MM.1S (cell line): ENCODE measurements at regions not wholly inside any gene's neighbourhood (a gene's known extent, or its start where the extent isn't known, plus 50 kb on each side); places are given as distances from the start of the nearest gene placed in this dataset.
A peak's percentile ranks its signal among the peaks of the same experiment; 100 is the strongest.

Source experiments
- DNase-seq: peaks from one replicate; pipeline ENCODE4 v3.0.0-alpha.2; 2015
- H2AFZ ChIP-seq: fragments of 300-600 bp; sonication (generic); 2 replicates; pipeline ENCODE4 v1.6.0; 2016; ENCODE audit warnings: antibody characterized with exemption, low read length
- H3F3A ChIP-seq: fragments of 300-600 bp; sonication (generic); 2 replicates; pipeline ENCODE4 v1.6.1; 2016; ENCODE audit warnings: mild to moderate bottlenecking, antibody characterized with exemption, low read length, moderate library complexity, mixed read lengths; ENCODE audit not compliant: insufficient read depth
- H3K27ac ChIP-seq: fragments of 300-600 bp; sonication (generic); 2 replicates; pipeline ENCODE4 v1.5.1; 2016; ENCODE audit warnings: mild to moderate bottlenecking, low read length
- H3K27me3 ChIP-seq: fragments of 300-600 bp; sonication (generic); replicated peaks from 2 replicates; pipeline ENCODE4 v1.6.0; 2016; ENCODE audit warnings: low read length; ENCODE audit not compliant: insufficient read depth
- H3K36me3 ChIP-seq: fragments of 300-600 bp; sonication (generic); replicated peaks from 2 replicates; pipeline ENCODE4 v1.6.1; 2016; ENCODE audit warnings: mild to moderate bottlenecking, low read length, mixed read lengths; ENCODE audit not compliant: insufficient read depth
- H3K4me1 ChIP-seq: fragments of 300-600 bp; sonication (generic); 2 replicates; pipeline ENCODE4 v1.6.1; 2016; ENCODE audit warnings: low read length, mixed read lengths
- H3K4me2 ChIP-seq: fragments of 300-600 bp; sonication (generic); 2 replicates; pipeline ENCODE4 v1.6.0; 2016; ENCODE audit warnings: low read depth, low read length
- H3K4me3 ChIP-seq: fragments of 300-600 bp; sonication (generic); 2 replicates; pipeline ENCODE4 v1.5.1; 2016; ENCODE audit warnings: low read length, mixed read lengths
- H3K79me2 ChIP-seq: fragments of 300-600 bp; sonication (generic); 2 replicates; pipeline ENCODE4 v1.6.1; 2016; ENCODE audit warnings: mixed run types, low read length, mixed read lengths
- H3K9ac ChIP-seq: fragments of 300-600 bp; sonication (generic); 2 replicates; pipeline ENCODE4 v1.6.1; 2016; ENCODE audit warnings: low read length, mixed read lengths
- H3K9me2 ChIP-seq: fragments of 300-600 bp; sonication (generic); replicated peaks from 2 replicates; pipeline ENCODE4 v1.6.1; 2016; ENCODE audit warnings: mild to moderate bottlenecking, low read length, mixed read lengths; ENCODE audit not compliant: insufficient read depth
- H3K9me3 ChIP-seq: fragments of 300-600 bp; sonication (generic); replicated peaks from 2 replicates; pipeline ENCODE4 v1.6.1; 2016; ENCODE audit warnings: mild to moderate bottlenecking, low read length, mixed read lengths; ENCODE audit not compliant: insufficient read depth
- H4K20me1 ChIP-seq: fragments of 300-600 bp; sonication (generic); 2 replicates; pipeline ENCODE4 v1.6.1; 2016; ENCODE audit warnings: mild to moderate bottlenecking, low read length, moderate library complexity, mixed read lengths; ENCODE audit not compliant: insufficient read depth
- EZH2 ChIP-seq: fragments of 300-600 bp; sonication (generic); optimal IDR thresholded peaks from 2 replicates; pipeline ENCODE3; 2017; ENCODE audit warnings: low read depth, mild to moderate bottlenecking, antibody characterized with exemption, low read length, mixed read lengths
- EZH2phosphoT487 ChIP-seq: fragments of 300-600 bp; sonication (generic); IDR thresholded peaks from 2 replicates; pipeline ENCODE4 v1.6.1; 2018; ENCODE audit warnings: antibody characterized with exemption, low read length
- TF ChIP-seq, protein P1 (sequence below): fragments of 300-600 bp; sonication (generic); IDR thresholded peaks from 2 replicates; pipeline ENCODE4 v1.5.1; 2016; ENCODE audit warnings: antibody characterized with exemption, low read length, mixed read lengths

DNA sequence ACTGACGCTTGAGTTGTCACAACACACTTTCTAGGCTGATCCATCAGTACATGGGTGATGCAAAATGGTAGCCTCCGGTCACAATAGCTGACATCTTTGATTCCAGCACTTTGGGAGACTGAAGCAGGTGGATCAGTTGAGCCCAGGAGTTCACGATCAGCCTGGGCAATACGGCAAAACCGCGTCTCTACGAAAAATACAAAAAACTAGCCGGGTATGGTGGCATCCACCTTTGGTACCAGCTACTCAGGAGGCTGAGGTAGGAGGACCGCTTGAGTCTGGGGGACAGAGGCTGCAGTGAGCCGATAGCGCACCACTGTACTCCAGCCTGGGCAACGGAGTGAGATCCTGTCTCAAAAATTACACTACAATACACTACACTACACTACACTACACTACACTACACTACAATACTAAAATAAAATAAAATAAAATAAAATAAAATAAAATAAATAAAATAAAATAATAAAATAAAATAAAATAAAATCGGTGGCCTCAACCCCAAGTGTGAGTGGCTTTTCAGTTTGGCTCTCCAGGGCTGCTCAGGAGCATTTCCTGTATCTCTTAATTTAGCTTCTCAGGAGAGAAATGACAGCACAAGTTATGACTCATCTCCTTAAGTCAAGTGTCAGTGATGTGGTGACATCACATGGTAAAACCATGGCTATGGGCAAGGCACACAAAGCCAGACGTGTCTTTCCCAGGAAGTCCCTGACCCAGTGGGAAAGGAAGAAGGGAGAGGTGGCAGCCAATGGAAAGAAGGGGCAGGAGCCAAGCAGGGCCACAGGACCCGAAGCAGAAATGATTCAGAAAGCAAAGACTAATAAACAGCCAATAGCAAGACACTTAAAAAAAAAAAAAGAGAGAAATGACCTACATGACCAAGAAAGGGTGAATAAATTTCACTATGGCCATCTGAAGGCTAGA is 75.3 kb upstream of the TBC1D3K start:
- no peaks in the 10 kb centered on the region for H3K9me2 ChIP-seq
- H2AFZ ChIP-seq, result peak overlapping the region; percentile 25; the same call in 1 of the 2 replicates
- no peak overlapping the region for H3K4me3 ChIP-seq
- H3K4me2 ChIP-seq, result peak overlapping the region; percentile 20; the same call in 1 of the 2 replicates
- no peaks in the 10 kb centered on the region for H3K36me3 ChIP-seq
- DNase-seq, result peak; percentile 56
- H3K27me3 ChIP-seq, result no peaks in the 10 kb centered on the region
- H3K27ac ChIP-seq, result 0 out of 2 replicates have a peak overlapping the region, but pooled peaks have one; percentile 23
- peaks cover 16% of the 10 kb centered on the region for H3K4me1 ChIP-seq
- no peak overlapping the region for H3K9ac ChIP-seq
- no peaks in the 10 kb centered on the region for H3K79me2 ChIP-seq
- TF ChIP-seq EZH2phosphoT487 (no peak), EZH2 (no peak)
- TF ChIP-seq, protein P1, sequence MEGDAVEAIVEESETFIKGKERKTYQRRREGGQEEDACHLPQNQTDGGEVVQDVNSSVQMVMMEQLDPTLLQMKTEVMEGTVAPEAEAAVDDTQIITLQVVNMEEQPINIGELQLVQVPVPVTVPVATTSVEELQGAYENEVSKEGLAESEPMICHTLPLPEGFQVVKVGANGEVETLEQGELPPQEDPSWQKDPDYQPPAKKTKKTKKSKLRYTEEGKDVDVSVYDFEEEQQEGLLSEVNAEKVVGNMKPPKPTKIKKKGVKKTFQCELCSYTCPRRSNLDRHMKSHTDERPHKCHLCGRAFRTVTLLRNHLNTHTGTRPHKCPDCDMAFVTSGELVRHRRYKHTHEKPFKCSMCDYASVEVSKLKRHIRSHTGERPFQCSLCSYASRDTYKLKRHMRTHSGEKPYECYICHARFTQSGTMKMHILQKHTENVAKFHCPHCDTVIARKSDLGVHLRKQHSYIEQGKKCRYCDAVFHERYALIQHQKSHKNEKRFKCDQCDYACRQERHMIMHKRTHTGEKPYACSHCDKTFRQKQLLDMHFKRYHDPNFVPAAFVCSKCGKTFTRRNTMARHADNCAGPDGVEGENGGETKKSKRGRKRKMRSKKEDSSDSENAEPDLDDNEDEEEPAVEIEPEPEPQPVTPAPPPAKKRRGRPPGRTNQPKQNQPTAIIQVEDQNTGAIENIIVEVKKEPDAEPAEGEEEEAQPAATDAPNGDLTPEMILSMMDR, result no peak
- no peaks in the 10 kb centered on the region for H4K20me1 ChIP-seq
- no peaks in the 10 kb centered on the region for H3K9me3 ChIP-seq
- H3F3A ChIP-seq, result no peaks in the 10 kb centered on the region

DNA sequence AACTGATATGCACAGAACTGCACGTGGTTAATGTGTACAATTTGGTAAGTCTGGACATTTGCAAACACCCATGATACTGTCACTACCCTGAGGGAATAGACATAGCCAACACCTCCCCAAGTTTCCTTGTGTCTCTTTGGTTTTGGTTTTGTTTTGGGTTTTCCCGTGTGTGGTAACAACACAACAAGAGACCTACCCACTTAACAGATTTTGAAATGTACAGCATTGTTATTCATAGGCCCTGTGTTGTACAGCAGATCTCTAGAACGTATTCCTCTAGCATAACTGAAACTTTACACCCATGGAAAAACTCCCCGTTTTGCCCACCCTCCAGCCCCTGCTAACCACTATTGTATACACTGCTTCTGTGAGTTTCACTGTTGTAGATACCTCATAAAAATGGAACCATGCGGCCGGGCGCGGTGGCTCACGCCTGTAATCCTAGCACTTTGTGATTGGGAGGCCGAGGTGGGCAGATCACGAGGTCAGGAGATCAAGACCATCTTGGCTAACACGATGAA is 76.3 kb upstream of the TBC1D3K start:
- Histone ChIP-seq H3K9me2 (no peaks in the 10 kb centered on the region), H2AFZ (peak overlapping the region; percentile 56), H4K20me1 (no peaks in the 10 kb centered on the region), H3K27ac (no peak overlapping the region), H3K36me3 (no peaks in the 10 kb centered on the region), H3K4me3 (no peak overlapping the region; the same call in 1 of the 2 replicates), H3F3A (no peaks in the 10 kb centered on the region), H3K4me2 (peak overlapping the region; percentile 46), H3K9me3 (no peaks in the 10 kb centered on the region), H3K4me1 (peaks cover 16% of the 10 kb centered on the region), H3K27me3 (no peaks in the 10 kb centered on the region), H3K79me2 (no peaks in the 10 kb centered on the region), H3K9ac (no peak overlapping the region)
- TF ChIP-seq EZH2phosphoT487 (no peak), EZH2 (no peak)
- TF ChIP-seq, protein P1, result no peak
- DNase-seq, result peak; percentile 32

DNA sequence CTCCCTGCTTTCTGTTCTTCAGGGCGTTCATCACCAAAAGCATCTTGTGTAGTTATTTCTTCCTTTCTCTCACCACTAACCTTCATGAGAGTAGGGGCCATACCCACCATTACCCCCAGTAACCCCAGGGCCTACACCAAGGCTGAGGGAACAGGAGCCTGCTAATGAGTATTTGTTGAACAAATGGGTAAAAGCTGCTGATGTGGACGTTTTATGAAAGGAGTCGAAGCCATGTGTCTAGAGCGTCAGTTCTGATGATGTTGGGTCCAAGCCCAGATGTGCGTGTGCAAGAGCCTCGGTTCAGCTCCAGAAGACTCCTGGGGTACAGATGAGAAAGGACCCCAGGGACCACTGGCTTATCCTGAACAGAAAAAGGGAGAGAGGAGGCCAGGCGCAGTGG is 77.1 kb upstream of the TBC1D3K start:
- Histone ChIP-seq H3K9me2 (no peaks in the 10 kb centered on the region), H3K4me1 (peaks cover 16% of the 10 kb centered on the region), H3K36me3 (no peaks in the 10 kb centered on the region), H3K9me3 (no peaks in the 10 kb centered on the region), H3K4me3 (no peak overlapping the region), H3K27ac (no peak overlapping the region), H3K27me3 (no peaks in the 10 kb centered on the region), H4K20me1 (no peaks in the 10 kb centered on the region), H3K9ac (no peak overlapping the region), H3K79me2 (no peaks in the 10 kb centered on the region), H3F3A (no peaks in the 10 kb centered on the region), H3K4me2 (no peak overlapping the region), H2AFZ (no peak overlapping the region)
- TF ChIP-seq EZH2phosphoT487 (no peak), EZH2 (no peak)
- TF ChIP-seq, protein P1, result no peak
- no peak for DNase-seq
